ENCODE measurements at regions not wholly inside any gene's neighbourhood (a gene's known extent, or its start where the extent isn't known, plus 50 kb on each side); places are given as distances from the start of the nearest gene placed in this dataset.

DNA sequence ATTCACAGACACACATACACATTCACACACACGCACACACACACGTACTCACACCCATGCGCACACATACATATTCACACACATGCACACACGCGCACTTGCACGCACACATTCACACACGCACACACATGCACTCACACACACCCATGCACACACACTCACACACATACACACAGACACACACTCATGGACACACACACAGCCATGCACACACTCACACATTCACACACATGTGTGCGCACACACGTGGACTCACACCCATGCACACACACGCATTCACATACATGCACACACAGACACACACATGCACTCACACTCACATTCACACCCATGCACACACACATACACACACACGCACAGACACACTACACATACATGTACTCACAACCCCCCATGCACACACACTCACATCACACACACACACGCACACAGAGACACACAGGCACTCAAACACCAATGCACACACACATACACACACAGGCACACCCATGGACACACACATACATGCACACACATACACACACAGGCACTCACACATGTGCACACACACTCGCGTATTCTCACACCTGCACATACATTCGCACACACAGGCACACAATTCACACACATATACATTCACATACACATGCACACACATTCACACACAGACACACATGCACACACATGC is 589.1 kb downstream of the PTPRU start:
- no peak for DNase-seq (ENCODE audit: low read depth, low spot score)

DNA sequence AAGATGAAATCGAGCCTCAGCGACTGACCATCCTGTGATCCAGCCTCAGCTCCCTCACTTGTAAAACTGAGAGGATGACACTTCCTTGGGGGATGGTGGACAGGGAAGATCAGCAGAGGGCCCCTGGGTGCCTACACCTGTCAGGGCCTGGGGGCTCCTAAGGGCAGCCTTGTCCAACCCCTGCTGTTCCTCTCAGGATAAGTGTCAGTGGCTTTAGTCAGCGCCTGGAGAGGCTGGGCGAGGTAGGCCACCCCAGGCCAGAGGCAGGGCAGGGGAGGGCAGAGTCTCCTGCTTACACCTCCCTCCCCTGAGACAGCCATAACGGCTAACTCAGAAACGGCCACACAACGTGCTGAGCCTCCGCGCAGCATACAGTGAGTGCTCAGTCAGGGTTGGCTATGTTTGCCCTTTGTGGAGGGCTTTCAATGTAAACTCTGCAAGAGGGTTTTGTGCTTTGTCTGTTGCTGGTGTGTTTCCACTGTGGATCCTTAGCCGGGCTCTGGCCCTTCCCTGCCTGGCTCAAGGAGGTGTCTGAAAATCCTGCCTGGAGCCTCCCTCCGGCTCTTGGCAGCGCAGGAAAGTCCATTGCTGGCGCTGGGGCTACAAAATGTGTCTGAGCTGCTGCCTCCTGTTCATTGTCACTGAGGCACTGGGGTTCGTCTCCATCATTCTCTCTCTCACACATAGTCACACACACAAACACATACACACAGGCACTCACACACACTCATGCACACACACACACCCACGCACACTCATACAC is 588.4 kb downstream of the PTPRU start:
- DNase-seq (ENCODE audit: low read depth, low spot score) = no peak

DNA sequence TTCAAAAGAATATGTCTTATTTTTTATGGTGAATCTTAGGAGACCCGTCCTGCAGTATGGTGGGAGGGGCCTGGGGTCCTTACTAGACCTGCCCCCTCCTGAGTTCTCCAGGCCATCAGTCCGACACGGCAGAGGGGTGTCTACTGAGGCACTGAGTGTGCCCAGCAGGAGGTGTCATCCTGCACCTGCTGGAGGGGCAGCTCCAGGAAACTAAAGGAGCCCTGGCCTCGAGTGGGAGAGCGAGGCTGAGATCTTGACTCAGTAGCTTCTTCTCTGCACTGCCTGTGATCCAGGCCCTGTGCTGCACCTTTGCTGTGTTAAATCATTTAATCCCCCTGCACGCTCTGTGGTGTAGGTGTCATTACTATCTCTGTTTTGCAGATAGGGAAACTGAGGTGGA is 587.7 kb downstream of the PTPRU start:
- no peak for DNase-seq (ENCODE audit: low read depth, low spot score)

DNA sequence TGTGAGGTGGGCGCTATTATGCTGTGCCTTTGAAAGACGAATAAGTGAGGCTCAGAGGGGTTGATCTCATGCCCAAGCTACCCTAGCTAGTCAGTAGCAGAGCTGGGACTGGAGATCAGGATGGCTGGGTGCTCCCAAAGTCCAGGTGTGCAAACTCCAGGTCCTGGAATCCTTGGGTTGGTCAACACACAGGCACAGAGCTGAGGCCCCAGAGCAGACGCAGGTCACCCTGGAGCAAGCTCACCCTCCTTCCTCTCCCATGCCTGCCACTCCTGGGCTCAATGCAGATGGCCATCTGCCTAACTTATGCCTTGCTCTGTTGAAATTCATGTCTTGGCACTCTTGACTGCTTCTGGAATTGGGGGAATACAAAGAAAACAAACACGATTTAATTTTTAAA is 587.2 kb downstream of the PTPRU start:
- no peak for DNase-seq (ENCODE audit: low read depth, low spot score)

DNA sequence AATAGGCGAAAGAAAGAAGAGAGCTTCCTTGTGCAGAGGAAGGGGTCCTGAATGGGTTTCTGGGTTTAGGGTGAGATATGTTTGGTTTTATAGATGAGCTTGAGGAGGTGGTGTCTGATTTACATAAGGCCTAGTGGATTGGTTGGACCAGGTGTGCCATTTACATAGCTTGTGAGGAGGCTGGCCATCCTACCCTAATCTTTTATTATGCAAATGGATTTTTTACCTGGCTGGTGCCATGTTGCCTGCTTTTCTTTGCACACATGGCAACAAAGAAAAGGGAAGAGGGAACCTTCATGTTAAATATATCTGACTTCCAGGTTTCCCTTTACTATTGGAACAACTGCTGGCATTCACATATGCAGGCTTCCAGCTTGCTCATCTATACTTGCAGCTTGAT is 585.3 kb downstream of the PTPRU start:
- no peak for DNase-seq (ENCODE audit: low read depth, low spot score)

DNA sequence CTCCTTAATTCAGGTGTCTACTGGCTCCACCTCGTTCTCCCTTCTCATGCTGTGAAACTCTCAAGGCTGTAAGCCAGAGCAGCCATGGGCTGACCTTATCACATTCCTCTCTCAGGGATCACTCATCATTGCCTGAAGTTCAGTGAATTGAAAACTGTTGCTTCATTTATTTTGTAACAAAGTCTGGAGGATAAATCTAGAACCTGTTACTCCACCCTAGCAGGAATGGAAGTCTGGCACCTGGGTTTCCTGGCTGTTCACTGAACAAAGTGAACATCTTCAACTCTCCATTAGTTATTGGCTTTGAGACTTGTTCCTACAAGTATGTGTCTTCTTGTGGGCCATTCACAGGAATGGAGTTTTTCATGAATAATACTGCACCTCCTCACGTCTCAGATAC is 584.1 kb downstream of the PTPRU start:
- DNase-seq (ENCODE audit: low read depth, low spot score) = no peak

DNA sequence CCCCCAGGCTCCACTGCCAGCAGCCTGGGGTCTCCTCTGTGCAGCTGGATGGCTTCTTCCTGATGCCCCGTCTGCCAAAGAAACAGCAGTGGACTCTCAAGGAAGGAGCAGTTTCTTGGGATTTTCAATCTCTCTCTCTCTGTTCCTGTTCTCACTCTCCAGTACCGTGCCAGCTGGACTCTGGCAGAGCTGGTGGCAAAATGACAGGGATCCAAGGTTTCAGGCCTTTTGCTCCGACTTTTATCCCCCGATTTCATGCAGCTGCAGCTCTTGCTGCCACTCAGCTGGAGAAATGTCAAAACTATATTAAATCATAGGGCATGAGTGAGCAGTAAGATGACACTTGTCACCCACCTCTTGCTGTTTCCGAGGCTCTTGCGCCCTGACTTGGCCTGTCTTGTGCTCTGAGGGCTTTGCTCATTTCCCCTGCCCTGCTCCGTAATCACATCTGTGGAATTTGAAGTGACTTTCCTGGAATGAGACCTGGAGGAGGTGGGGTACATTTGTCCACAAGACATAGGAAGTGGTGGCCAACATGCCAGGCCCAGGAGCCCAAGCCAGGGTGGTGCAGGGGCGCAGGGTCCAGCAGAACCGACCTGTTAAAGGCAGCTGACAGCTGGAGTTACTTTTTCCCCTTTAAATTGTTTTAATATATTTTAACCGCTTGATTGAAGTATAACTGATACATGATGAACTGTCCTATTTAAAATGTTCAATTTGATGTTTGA is 576.2 kb downstream of the PTPRU start:
- no peak for DNase-seq (ENCODE audit: low read depth, low spot score)

DNA sequence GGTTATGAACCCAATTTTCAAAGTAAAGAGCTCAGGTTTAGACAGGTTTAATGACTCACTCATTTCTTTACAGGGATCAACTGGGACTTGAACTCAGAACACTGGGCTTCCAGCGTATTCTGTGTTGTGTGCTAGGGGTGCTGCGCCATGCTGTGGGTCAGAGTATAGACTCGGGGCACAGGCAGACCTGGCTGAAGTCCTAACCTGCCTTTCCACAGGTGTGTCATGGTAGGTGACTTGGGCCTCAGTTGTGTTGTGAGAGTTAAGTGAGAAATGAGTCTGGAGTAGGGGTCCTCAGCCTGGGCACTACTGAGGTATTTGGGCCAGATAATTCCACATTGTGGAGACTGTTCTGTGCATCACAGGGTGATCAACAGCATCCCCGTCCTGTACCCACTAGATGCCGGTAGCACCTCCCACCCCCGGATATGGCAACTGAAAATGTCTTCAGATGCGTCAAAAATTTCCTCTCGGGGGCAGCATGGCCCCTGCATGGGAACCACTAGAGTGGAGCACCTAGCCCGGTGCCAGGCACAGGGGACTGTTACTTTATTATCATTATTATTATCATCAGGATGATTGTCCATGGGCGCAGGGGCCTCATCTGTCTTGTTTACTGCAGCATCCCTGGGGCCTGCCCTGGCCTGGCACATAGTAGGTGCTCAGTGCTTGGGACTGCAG is 575.5 kb downstream of the PTPRU start:
- no peak for DNase-seq (ENCODE audit: low read depth, low spot score)

DNA sequence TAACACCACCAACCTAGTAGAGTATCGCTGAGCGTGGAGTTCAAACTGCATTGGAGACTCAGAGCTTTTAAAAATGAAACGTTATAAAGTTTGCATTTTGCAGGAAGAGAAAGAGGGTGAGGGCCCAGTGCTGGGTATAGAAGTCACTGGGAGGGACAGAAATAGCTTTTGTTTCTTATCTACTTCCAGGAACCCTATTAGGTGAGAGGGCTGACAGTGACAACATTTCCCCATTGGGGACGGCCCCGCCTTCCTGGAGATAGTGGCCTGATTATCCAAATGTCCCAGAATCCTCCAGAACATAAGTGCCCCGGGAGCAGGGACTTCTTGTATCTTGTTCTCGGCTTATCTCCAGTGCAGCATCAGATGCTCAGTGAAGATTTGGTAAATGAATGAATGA is 574.9 kb downstream of the PTPRU start:
- DNase-seq (ENCODE audit: low read depth, low spot score) = no peak

DNA sequence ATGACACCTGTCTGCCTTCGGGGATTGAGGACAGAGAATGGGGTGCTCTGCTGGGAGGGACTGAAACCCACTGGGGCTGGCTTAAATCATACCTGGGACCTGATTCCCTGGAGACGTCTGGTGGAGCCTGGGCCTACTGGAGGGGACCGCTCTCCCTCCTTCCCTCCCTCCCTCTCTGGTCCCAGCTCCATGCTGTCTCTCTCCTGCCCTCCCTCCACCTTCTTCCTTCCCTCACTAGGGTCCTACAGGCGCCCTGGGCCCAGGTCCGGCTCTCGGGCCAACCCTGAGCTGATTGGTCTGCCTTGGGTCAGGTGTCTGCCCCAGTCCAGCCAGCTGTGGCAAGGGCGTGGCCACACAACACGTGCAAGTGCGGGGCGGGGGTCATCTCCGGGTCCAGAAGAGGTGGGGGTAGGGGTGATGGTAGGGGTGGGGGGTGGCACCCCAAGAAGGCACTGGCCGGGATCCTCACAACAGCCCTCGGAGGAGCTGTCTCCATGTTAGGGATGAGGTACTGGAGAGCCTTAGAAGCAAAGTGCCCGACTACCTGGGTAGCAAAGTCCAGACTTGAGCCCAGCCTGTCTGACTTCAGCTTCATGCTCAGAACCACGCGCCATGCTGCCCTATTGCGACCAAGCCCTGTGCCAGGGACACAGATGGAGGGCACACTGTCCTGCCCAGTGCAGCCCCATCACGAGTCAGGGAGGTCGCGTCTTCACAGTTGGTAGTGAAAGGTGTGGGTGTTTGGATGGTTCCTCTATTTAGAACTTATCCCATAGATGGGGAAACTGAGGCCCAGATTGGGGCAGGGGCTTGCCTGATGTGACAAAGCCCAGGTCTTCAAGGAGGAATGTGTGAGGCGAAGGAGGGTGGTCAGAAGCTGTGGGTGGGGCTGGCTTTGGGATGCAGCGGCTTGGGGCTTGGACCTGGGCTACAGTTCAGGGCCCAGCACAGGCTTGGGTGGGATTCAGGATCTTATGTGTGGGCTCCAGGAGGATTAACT is 574.1 kb downstream of the PTPRU start:
- no peak for DNase-seq (ENCODE audit: low read depth, low spot score)

DNA sequence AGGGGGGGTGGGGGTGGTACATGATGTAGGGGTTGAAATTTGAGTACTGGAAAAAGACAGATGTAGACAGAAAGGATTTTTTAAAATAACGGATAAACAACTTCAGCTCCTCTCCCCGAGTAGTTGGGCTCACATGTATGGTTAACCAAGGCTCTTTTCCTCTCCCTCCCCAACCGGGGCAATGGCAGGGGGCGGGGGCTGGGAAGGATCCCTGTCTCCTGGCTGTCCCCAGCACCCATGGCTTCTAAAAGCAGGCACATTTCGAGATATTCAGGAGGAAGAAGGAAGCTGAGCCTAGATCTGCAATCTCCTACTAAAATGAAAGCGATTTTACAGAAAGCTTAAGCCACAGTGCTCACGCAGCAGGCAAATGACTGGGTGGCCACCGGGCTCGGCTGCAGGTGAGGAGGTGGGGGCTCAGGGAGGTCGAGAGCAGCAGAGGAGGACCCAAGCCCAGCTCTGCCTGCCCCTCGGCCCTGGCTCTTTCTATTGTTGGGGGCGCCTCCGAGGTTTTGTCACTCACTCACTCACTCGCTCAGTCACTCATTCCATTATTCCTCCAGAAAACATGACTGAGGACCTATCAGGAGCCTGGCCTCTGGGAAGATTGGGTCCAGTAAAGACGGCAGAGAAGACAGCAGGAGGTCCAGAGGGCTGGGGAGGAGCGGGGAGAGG is 573.3 kb downstream of the PTPRU start:
- no peak for DNase-seq (ENCODE audit: low read depth, low spot score)

DNA sequence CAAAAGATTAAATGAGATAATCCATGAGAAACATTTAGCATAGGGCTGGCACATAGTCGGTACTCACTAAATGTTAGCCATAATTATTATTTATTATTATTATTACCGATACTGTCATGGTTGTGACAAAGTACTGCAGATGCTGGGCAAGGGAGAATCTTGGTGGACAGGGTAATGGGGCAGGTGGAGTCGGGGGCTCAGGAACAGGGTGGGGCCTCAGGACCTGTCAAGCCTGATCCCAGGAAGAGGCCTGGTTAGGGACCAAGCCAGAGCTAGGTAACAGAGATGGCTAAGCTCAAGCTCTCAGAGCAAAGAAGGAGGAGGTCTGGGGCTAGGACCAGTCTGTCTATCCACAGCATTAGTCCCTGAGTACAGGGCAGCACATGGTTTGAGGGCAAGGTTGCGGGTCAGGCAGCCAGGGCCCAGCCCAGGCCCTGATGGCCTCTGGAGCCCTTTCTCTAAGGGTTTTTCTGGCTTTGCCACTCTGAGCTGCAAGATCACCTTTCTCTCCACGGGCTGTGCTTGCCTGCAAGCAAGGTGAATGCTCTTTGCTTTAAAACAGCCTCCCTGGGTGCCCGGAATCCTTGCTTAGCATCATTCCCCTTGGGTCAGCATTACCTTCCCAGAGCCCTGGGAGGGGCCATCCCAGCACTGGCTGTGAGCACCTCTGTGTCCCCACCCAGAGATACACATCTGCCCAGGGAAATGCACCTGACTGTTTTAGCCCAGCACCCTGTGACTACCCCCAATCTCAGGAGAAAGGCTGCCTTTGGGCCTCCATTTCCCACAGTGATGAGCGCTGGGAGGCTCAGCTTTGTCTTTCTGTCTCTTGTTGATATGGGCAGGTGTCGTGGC is 572.0 kb downstream of the PTPRU start:
- no peak for DNase-seq (ENCODE audit: low read depth, low spot score)

DNA sequence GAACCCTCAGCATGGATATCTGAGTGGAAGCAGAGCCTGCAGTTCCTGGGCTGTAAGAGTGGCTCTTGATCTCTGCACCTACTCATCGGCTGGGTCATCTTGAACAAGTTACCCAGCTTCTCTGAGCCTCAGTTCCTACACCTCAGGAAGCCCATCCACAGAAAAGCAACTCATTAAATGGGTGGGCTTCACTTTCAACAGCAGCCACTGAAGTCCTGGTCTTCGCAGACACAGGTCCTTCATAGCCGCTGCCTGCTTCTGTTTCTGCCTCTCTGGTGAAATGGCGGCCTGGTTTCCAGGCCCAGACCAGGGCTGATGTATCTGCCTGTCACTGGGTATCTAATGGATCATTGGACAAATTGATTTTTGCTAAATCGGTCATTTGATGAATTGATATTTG is 571.4 kb downstream of the PTPRU start:
- DNase-seq (ENCODE audit: low read depth, low spot score) = no peak

DNA sequence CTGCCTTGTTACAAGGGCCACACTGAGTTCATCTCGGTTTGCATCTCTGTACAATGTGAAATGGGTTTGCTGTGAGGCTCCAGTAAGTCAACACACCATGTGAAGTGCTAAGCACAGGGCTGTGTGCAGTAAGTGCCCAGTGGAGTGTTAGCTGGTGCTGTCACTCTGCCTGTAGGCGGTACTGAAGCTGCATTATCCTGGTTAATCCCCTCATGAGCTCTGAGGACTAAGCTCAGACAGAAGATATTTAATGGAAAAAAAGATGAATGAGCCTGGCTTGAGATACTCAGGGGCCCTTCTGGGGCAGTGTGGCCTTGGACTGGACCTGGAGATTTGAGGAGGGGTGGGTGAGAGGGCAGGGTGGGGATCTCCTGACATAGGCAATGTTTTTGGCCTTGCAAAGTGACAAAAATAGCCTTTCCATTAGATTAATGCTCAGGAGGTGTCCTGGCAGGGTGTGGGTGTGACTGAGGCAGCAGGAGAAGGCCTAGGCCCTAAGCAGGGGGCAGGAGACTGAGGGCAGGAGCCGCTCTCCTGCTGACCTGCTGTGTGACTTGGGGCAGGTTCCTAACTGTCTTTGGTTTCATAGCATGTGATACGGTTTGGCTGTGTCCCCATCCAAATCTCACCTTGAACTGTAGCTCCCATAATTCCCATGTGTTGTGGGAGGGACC is 570.5 kb downstream of the PTPRU start:
- DNase-seq (ENCODE audit: low read depth, low spot score) = no peak

DNA sequence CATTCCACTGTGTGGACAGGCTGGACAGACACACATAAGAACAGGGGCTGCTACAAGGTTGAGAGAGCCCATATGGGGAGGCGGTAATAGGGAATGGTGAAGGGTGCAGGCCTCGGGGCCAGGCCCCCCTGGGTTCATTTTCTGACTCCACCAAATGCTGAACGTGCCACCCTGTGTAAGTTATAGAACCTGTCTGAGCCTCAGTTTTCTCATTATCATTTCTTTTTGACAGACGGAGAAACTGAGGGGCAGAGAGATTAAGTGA is 569.5 kb downstream of the PTPRU start:
- no peak for DNase-seq (ENCODE audit: low read depth, low spot score)

DNA sequence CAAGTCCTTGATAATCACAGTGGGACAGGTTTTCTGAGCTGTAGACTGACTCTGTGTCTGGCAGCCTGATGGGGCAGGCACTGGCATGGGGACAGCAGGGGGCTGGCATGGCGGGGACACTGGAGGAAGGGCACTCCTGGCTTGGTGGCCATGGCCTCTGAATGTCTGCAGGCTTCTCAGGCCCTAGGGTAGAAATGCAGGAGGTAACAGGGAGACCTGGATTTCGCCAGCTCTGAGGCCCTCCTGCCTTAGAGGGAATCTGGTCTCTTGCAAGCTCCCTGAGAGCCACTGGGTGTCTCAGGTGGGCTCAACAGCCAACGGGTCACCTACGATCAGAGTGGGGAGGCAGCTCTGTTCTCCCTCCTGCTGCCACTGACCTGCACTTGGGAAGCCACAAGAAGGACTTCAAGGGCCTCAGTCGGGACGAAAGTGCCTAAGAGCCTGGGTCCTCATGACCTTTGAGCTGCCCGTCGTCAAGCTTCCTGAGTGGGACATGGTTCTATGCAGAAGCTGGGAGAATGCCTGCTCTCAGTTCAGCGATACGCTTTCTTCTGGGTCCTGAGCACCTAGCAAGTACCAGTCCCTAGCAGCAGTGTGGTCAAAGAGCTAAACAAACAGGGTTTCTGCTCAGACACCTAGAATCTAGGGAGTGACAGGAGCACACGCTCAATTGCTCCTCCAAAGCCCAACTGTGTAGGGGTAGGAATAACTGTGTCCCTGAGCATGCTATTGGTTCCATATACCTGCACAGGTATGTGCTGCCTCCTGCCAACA is 569.0 kb downstream of the PTPRU start:
- DNase-seq (ENCODE audit: low read depth, low spot score) = no peak

DNA sequence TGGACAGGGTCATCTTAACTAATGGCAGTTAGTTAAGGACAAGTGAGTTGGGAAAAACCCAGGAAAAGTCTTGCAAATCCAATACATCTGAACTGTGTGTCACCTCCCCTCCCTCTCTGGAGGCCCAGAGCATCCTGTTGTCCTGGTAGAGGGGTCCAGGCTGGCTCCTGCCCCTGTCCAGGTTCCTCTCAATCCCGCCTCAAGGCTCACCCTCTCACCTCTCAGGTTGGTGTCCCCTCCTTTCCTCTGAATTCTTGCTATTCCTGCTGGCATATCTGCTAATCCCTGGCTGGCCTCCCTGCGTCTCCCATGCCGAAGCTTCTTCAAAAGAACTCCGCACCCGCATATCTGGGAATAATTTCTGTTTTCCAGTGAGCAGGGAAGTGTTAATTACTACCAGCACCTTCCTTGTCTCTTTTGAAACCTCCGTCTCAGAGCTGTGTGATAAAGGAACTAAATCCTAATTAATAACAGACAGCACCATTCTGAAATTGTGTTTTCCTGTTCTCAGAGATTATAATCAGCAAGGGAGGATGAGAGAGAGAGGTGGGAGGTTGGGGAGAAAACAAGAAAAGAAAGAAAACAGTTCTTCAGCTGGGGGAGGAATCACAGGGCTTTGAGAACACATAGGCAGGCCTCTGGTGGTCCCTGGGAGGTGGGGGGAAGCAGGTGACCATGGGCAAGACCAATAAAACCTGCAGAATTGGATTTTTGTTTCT is 568.0 kb downstream of the PTPRU start:
- DNase-seq (ENCODE audit: low read depth, low spot score) = no peak

DNA sequence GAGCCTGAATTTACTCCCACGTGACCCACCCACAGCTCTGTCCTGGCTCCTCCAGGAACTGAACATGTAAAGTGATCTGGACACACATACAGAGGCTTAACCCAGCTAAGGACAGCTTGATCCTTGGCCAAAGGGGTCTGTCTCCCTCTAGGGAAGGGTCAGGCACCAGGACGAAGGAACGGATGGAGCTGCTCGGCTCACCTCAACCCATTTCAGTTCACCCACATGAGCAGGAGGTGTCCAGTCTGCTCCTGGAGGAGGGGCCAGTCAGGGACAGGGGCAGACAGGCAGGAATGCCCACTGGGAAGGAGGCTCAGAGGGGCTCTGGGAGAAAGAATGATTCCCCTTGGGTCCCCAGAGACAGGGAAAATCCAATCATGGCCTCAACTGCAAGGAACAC is 567.2 kb downstream of the PTPRU start:
- DNase-seq (ENCODE audit: low read depth, low spot score) = no peak

All from astrocyte of the hippocampus (primary cell).